ENCODE measurements at regions not wholly inside any gene's neighbourhood (a gene's known extent, or its start where the extent isn't known, plus 50 kb on each side); places are given as distances from the start of the nearest gene placed in this dataset.

GRCh38 chr5:81820863-81821262 is 70.0 kb upstream of the SSBP2 start:
- H3K4me3 ChIP-seq (ENCODE audit: low read length) = no peak overlapping the region
- no peak for DNase-seq (ENCODE audit: low read depth)
- no peak for TF ChIP-seq CTCF (conservative IDR thresholded peaks at IDR 0.05; ENCODE audit: low read depth, low read length)

DNA sequence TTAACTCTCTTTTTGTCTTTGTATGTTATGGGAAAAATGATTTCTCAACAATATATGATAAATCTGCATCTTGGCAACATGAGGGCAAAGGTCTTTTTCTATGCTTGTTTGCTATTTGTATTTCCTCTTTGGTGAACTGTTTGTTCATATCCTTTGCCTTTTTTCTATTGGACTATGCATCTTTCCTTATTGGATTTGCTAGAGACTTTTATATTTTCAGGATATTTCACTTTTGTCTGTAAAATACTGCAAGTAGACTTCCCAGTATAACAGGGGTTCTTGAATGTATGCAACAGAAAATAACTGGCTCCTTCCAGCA is 69.4 kb upstream of the SSBP2 start:
- DNase-seq (ENCODE audit: low read depth) = no peak
- H3K4me3 ChIP-seq (ENCODE audit: low read length) = no peak overlapping the region
- no peak for TF ChIP-seq CTCF (conservative IDR thresholded peaks at IDR 0.05; ENCODE audit: low read depth, low read length)

DNA sequence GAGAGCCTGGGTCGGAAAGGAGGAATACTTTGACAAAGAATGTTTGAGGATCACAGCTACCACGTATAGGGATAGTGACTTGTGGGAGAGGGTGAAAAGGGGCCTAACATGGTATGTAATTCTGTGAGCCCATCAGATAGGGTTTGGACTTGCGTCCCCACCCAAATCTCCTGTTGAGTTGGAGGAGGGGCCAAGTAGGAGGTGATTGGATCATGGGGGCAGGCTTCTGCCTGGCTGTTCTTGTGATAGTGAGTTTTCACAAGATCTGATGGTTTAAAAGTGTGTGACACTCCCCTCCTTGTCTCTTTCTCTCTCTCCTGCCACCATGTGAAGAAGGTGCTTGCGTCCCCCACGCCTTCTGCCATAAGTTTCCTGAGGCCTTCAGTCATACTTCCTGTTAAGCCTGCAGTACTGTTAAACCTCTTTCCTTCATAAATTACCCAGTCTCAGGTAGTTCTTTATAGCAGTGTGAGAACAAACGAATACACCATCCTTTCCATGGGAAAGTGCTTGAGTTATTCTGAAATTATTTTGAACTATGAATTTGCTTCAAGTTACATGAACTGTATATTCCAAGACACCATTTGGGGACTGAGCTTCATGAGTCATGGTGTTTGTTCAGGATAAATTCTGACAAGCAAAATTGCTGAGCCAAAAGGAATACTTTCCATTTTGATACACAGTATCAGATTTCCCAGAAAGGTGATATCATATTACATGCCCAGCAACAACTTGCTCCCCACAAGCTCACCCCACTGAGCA is 68.8 kb upstream of the SSBP2 start:
- no peak for DNase-seq (ENCODE audit: low read depth)
- no peak overlapping the region for H3K4me3 ChIP-seq (ENCODE audit: low read length)
- no peak for TF ChIP-seq CTCF (conservative IDR thresholded peaks at IDR 0.05; ENCODE audit: low read depth, low read length)

DNA sequence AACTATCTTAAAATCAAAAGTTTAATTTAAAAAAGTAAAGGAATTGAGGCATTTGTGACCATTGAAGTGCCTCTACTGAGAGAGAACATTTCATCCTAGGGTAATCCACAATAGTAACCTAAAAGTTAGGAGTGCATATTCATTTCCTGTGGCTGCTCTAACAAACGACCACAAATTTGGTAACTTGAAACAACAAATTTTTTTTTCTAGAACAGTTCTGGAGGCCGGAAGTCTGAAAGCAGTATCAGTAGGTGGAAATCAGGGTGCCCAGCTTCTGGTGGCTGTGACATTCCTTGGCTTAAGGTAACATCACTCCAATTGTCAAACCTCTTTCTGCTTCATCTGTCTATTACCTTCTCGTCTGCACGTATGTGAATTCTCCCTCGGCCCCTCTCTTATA is 67.1 kb upstream of the SSBP2 start:
- no peak for TF ChIP-seq CTCF (conservative IDR thresholded peaks at IDR 0.05; ENCODE audit: low read depth, low read length)
- no peak overlapping the region for H3K4me3 ChIP-seq (ENCODE audit: low read length)
- DNase-seq (ENCODE audit: low read depth) = no peak

GRCh38 chr5:81817086-81817485 is 66.2 kb upstream of the SSBP2 start:
- no peak overlapping the region for H3K4me3 ChIP-seq (ENCODE audit: low read length)
- DNase-seq (ENCODE audit: low read depth) = no peak
- no peak for TF ChIP-seq CTCF (conservative IDR thresholded peaks at IDR 0.05; ENCODE audit: low read depth, low read length)

DNA sequence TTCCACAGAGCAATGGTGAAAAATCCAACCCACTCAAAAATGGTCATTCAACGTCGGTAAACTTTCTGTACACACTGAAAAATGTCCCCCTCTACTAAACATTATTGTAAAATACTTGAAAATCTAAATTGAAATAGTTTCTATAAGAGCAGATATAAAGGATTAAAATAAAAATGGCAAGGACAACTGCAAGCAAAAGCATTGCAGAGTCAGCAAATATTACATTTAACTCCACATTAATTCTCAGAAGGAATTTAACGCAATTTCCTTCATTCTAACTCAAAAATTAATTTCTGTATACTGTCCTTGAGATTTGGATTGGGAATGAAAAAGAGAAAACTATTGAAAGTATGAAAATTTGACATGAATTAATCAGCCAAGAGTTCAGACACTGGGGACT is 64.4 kb upstream of the SSBP2 start:
- no peak for TF ChIP-seq CTCF (conservative IDR thresholded peaks at IDR 0.05; ENCODE audit: low read depth, low read length)
- H3K4me3 ChIP-seq (ENCODE audit: low read length) = no peak overlapping the region
- no peak for DNase-seq (ENCODE audit: low read depth)

DNA sequence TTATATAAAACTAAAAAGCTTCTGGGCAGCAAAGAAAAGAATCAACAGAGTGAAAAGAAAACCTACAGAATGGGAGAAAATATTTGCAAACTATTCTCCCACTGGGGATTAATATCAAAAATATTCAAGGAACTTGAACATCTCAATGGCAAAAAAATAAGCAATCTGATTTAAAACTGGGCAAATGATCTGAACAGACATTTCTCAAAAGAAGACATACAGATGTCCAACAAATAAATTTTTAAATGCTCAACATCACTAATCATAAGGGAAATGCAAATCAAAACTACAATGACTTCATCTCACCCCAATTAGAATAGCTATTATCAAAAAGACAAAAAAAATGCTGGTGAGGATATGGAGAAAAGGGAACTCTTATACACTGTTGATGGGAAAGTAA is 57.2 kb upstream of the SSBP2 start:
- DNase-seq (ENCODE audit: low read depth) = no peak
- H3K4me3 ChIP-seq (ENCODE audit: low read length) = no peak overlapping the region
- no peak for TF ChIP-seq CTCF (conservative IDR thresholded peaks at IDR 0.05; ENCODE audit: low read depth, low read length)
